GM19240 (cell line): ENCODE measurements at regions not wholly inside any gene's neighbourhood (a gene's known extent, or its start where the extent isn't known, plus 50 kb on each side); places are given as distances from the start of the nearest gene placed in this dataset.

Experiments used
- DNase-seq: peaks from one replicate; pipeline ENCODE4 v3.0.0; 2011; ENCODE audit warnings: low spot score; ENCODE audit not compliant: insufficient read length

- DNase-seq: no peak
Observed at GRCh38 chr12:115507951-115508722, 769.4 kb downstream of the MED13L start.

- DNase-seq: no peak
Observed at GRCh38 chr12:115507560-115507889, 770.0 kb downstream of the MED13L start.

- DNase-seq: no peak
Observed at GRCh38 chr12:115506822-115507559, 770.5 kb downstream of the MED13L start.

- DNase-seq: peak; percentile 47
Observed at GRCh38 chr12:115504306-115505290, 772.9 kb downstream of the MED13L start.

GRCh38 chr12:115500872-115501271 lies 776.6 kb downstream of the MED13L start:
- DNase-seq: no peak

GRCh38 chr12:115495300-115495699 lies 782.2 kb downstream of the MED13L start:
- no peak for DNase-seq

GRCh38 chr12:115492553-115492952 lies 784.9 kb downstream of the MED13L start:
- DNase-seq: no peak

GRCh38 chr12:115491511-115492250 lies 785.8 kb downstream of the MED13L start:
- DNase-seq: no peak

- DNase-seq: no peak
Observed at GRCh38 chr12:115489253-115489652, 788.2 kb downstream of the MED13L start.

- DNase-seq: no peak
Observed at GRCh38 chr12:115485967-115486366, 791.5 kb downstream of the MED13L start.

- DNase-seq: no peak
Observed at GRCh38 chr12:115485503-115485902, 792.0 kb downstream of the MED13L start.

GRCh38 chr12:115482943-115483342 lies 794.5 kb downstream of the MED13L start:
- no peak for DNase-seq

- DNase-seq: no peak
Observed at GRCh38 chr12:115481141-115481540, 796.4 kb downstream of the MED13L start.

GRCh38 chr12:115478505-115478904 lies 794.5 kb upstream of the TBX3 start:
- DNase-seq: no peak

GRCh38 chr12:115474539-115475353 lies 790.8 kb upstream of the TBX3 start:
- DNase-seq: no peak

GRCh38 chr12:115473257-115473956 lies 789.4 kb upstream of the TBX3 start:
- no peak for DNase-seq

GRCh38 chr12:115472852-115473251 lies 788.9 kb upstream of the TBX3 start:
- no peak for DNase-seq

- DNase-seq: no peak
Observed at GRCh38 chr12:115470977-115471376, 787.0 kb upstream of the TBX3 start.

GRCh38 chr12:115470526-115470925 lies 786.6 kb upstream of the TBX3 start:
- no peak for DNase-seq
